ENCODE measurements at regions not wholly inside any gene's neighbourhood (a gene's known extent, or its start where the extent isn't known, plus 50 kb on each side); places are given as distances from the start of the nearest gene placed in this dataset.
"Not testable (repeated sequence)": the region's sequence is repeated elsewhere in the genome, so short reads cannot be mapped to it uniquely, and the experiment has no call there.

DNA sequence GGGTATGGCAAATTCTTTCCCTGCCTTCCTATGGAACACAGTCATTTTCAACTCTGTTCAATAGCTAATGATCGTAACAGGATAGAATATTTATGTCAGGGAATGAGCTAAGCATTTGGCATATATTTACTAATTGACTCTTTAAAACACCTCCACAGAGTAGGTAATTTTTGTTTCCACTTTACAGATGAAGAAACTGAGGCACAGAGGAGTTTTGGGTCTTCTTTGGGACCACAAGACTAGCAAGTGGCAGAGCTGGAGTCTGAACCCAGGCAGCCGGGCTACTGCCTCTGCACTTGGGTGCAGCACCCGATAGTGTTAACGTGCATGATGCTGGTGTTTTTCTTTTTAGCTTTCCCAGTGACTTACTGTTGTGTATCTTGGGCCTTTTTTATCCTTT, 384.0 kb downstream of the SFMBT2 start:
- DNase-seq, result no peak

DNA sequence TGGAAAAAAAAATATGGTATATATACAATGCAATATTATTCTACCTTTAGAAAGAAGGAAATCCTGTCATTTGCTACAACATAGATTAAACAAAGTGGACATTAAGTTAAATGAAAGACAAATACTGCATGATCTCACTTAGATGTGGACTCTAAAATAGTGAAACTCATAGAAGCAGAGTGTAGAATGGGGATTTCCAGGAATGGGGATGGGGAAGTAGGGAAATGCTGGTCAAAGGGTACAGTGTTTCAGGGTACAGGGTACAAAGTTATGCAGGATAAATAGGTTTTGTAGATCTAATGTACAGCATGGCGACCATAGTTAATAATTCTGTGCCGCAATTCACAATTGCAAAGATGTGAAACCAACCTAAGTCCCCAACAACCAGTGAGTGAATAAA, 385.5 kb downstream of the SFMBT2 start:
- no peak for DNase-seq

DNA sequence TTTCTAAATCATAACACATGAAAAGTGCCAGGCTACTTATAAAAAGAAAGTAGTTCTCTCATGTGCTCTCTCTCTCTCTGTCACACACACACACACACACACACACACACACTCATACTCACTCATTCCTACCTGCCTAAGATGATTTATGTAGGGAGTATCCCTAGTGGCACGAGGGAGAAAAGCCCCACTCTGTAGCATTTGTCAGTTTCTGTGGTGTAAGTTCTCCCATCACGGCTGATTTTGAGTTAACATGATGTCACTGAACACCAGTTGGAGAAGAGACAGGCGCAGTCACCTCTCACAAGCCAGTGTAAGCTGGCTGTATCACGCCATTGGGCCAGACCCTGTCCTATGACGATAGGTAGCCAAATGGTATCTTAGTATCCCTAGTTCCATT, 395.4 kb downstream of the SFMBT2 start:
- DNase-seq, result no peak

DNA sequence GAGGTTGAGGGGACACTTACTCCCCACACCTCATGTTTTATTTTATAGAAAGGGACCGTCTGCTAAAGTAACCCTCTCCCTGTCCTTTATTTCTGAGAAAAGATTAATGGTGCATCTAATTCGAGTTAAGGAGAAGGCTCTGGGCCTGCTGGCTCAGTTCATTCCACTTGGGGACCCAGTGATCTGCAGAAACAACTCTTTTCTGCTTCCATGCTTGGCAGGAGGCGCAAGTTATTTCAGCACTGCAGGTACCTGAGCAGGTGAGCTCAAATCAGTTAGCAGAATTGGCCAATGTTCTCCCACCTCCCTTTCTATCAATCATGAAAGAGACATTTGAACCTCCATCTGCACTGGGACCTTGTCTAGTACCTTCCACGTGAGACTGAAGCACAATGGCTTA, 396.1 kb downstream of the SFMBT2 start:
- no peak for DNase-seq

DNA sequence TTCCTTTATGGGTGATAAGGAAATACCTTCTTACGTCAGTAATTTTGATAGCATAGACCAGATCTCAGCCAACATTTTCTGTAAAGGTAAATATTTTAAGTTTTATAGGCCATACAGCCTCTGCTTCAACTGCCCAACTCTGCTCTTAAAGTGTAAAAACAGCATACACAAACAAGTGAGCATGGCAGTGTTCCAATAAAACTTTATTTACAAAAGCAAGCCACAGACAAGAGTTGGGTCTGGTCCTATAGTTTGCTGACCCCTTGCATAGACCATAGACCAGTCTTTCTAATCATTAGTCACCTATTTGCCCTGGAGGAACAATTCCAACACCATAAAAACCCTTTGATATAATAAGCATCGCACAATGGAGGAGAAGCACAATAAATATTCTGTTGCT, 398.8 kb downstream of the SFMBT2 start:
- DNase-seq, result no peak

DNA sequence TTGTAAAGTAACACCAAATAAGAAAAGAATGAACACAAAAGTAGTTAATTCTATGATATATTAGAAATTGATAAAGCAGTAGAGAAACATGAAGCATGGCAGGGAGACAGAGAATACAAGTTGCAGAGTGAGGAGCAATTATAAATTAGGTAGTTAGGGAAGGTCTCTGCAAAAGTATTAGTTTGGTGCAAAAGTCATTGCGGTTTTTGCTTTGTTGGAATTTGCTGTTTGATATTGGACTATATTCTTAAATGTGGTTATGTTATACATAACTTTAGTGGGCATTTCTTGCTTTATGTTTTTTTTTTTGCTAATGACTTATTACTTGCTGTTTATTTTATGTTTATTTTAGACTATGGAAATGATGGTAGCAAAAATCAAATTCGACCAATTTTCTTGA, 402.2 kb downstream of the SFMBT2 start:
- DNase-seq, result no peak

DNA sequence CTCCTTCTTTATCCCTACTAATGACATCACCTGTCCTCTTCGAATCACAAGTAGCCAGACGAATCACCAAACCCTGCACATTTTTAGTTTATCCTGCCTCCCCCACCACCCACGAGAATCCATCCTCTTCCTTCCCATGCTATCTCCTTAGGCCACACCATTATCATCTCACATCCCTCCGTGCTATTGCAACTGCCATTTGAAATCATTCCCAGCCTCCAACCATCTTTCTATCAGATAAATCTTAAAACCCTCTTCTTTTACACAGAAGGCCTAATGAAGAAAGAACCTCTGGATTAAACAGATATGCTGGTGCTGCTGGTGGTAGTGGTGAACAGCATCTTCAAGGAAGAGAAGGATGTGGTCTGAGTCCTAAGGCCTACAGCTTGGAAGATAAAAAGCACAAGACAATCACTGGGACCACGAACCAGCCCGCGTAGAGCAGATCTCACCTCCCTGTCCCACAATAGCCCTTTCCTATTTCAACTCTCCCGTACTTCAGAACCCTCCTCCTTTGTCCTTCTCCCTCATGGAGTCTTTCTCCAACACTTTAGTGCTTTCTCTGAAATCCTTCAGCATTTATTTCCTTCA, 403.1 kb downstream of the SFMBT2 start:
- DNase-seq, result no peak

DNA sequence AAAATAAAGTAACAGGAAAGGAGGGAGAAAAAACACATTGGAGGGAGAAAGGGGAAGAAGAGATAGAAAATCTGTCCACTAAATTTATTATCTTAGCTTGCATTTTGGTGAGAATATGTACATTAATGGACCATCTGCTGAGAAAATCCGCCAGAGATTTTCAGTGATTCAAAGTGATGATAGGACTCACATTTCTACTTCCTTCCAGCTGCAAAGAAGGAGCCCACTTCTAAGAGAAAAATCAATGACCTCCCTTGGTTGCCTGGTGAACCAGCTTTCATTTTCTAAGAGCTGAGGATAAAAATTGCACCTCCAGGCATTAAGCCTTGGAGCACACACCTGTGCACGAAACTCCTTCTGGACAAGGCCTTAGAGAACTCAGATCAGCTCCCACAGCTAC, 404.3 kb downstream of the SFMBT2 start:
- DNase-seq, result no peak

DNA sequence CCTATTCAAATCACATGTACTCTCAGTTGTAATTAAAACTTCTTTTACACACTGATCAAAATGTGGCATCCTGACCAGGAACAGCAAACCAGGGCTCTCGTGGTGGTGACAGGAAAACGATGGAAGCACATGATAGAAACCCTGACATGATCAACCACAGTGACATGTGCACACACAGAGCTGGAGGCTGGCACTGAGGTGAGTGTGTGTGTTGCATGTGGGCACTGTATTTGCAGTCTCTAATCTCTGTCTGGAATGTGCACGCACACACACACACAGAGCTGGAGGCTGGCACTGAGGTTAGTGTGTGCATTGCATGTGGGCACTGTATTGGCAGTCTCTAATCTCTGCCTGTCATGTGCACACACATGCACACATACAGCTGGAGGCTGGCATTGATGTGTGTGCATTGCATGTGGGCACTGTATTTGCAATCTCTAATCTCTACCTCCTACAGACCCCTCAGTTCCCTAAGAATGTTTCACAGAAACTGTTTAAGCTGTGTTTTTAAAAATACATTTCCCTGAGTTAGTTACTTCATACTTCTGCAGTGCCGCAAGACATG, 406.9 kb downstream of the SFMBT2 start:
- DNase-seq, result no peak

DNA sequence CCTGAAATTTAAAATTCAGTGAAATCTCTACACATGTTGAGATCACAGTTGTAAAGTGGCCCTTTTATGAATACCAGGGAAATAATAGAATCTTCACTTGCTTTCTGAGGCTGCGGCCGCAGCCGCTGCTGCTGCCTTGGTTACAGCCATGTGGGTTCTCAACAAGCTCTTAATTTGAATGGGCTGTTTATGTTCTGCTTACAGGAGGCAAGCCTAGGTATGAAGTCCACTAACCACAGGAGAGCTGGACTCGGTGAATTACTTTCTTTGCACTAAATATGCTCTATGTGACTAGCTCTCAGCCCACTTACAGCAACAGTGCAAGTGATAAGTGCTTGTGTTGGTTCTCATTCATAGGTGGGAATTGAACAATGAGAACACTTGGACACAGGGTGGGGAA, 410.8 kb downstream of the SFMBT2 start:
- no peak for DNase-seq

DNA sequence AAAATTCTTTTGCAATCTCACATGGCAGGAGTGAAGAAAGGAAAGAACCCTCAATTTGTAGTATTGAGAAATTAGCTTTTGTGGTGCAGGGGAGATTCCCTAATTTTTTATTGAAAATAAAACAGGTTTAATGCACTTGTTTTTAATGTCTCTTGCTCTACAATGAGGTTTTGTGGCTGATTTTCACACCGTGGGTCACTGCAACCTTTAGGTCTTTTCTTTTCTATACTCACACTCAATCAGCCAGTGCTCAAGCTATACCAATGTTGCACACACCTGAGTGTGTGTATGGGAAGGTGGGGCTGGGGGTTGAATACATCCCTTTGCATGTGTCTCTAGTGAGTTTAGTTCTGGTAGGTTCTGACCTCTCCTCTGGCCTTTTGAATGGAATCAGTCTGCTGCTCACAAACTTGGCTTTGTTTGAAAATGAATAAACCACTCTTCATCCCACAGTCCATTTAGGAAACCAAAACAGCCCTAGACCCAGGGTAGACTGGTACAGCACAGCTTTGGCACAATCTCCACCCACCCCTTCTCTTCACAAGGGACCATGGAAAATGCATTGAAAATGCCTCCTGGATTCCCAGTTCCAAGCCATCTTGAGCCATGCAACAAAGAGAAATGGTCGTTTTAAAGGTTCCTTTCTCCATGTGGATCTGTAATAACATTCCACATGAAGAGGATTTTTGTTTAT, 411.5 kb downstream of the SFMBT2 start:
- no peak for DNase-seq

DNA sequence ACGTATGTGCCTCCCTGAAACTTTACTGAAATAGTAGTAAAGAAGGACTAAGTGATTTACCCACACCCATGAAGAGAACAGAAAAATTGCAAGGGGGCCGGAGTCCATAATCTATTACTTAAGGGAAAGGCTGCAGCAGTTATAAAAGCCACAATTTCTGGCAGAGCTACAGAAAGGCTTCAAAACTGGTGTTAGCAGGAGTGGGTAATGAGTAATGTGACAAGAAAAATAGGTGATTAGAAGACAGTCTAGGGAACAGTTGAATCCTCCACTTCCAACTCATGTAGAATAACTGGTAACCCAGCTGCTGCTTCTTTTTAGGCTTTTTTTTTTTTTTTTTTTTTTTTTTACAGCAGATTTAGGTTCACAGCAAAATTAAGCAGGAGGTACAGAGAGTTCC, 413.3 kb downstream of the SFMBT2 start:
- no peak for DNase-seq

DNA sequence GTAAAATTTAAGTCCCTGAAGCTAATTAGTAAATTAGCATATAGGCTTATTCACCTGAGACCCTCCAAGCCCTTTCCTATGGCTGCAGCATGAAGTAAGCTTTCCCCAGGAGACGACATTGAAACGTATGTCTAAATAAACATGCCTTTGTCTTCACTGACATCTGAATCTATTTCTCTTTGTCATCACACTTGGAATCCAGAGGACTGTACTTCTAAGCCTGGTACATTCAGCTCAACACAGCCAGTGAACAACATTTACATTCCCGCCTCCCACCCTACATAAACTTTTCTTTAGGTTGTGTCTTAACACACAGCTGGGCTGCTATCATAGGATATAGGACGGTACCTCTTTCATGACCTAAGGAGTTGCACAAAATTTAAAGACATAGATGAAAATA, 414.4 kb downstream of the SFMBT2 start:
- DNase-seq, result no peak

DNA sequence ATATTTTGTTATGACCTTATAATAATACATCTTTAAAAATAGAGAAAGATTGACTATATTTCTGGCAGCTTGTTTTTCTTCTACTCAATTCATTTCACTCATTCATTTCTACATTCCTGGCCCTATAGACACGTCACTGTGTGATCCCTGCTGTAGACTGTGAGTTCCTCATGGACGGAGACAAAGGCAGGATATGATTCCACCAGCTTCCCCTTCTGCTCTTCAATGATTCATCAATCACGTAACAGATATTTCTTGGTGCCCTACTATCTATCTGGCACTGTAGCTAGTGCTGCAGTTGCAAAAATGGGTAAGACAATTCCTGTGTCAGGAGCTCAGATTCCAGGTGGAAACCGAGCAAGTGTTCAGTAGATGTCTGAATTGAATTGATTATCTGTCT, 415.0 kb downstream of the SFMBT2 start:
- no peak for DNase-seq

DNA sequence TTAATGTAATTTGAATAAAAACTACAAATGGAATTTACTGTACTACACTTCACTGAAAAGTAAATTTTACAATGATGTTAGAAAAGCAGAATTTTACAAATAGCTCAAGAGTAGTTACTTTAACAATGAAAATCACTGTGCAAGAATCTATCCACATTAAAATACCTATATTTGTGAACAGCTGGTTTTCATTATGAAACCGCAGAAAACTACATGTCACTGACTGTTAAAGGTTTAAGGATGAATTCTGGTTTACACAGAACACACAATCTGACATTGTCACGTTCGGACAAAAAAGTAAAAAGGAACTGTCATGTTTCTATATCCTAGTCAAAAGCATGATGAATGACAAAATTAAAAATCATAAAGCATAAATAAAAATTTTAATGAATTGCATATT, 415.3 kb upstream of the PRKCQ start:
- DNase-seq, result no peak

DNA sequence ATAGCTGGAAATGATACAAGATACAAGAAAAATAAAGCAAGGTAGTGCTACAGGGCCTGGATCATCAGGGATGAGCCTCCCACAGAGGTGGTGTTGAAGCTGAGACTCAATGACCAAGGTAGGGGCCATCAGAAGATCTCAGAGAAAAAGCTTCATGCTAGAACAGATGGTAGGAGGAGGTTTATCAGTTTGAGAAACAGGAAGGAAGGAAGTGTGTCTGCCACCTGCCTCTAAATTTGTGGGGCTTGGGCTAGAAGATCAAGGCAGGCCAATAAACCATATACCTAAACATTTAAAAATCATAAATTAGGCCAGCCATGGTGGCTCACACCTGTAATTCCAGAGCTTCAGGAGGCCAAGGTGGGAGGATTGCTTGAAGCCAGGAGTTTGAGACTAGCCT, 410.8 kb upstream of the PRKCQ start:
- DNase-seq, result no peak

DNA sequence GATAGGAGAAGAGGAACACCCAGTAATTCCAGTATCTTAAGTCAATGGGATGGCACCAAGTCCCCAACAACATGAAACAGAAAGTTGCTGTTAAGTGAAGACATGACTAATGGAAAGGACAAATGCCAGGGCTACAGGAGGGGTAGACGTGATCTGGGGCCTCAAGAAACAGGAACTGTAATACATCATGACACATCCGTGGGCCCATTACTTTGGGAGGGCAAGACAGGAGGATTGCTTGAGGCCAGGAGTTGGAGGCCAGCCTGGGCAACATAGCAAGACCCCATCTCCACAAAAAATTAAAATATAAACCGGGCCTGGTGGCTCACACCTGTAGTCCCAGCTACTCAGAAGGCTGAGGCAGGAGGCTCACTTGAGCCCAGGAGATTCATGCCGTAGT, 408.6 kb upstream of the PRKCQ start:
- no peak for DNase-seq

DNA sequence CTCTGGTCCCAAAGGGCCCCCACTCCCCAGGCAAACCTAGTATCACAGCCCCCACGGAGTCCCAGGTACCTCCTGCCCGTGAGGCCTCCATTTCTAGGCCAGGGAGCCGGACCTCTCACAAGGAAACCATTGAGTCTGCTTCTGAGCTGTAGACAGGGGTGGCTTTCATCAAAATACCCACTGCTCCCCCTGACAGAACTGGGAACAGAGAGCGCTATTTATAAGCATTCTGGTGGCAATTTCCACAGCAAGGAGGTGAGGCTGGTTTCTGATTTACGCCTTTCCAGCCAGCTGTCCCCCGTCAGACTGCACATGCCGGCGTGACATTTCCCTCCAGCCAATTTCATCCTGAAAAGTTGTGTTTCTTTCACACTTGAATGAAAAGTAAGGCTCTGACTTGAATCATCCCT, 407.5 kb upstream of the PRKCQ start:
- peak; percentile 63 for DNase-seq

DNA sequence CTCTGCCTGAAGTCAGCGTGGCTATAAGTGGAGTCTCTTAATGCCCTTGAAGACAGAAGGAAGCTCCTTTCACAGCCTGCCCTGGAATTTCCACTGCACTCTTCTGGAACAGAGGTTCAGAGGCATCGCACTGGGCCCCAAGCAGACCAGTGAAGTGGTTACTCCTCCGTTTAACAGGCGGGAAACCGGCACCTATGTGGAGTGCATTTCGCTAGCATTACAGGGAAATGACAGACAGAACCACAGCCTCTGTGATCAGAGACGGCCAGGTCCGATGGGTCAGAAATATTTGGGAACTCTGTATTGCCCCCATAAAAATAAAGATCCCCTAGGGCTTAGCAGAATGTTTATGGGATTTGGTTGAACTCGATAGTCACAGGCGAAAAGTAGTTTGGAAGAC, 406.9 kb upstream of the PRKCQ start:
- DNase-seq, result no peak

DNA sequence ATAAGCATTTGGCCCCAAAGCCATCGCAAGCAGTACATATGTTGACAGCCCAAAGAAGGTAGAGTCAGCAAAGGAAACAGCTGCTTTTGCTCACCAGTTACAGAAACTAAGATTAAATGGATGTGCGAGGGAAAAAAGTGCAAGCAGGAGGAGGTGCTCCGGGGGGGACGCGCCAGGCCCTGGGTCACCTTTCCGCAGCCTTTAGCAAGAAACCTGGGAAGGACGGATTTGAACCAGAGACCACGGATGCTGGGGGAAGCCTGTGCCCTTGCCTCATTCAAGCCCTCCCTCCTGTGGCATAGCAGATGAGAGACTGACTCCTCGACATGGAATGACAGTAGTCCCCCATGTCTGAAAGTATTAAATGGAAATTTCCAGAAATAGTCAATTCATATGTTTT, 405.6 kb upstream of the PRKCQ start:
- no peak for DNase-seq

DNA sequence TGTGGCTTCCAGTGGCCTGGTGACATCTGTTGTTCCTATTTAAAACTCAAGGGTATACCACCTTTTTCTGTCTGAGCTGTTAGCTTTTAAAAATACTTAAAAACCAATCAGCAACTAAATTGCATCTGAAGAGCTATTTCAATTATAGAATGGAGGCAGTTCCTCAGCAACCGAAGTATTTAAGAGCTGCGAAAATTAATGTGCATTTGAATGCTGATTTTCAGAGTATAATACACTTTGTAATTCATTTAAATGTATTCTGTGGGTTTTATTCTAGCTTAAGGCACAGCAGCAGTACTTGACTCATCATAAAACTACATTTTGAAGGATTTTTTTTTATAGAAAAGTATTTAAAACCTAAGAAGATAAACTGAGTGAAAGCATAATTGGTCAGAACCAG, 404.9 kb upstream of the PRKCQ start:
- no peak for DNase-seq

DNA sequence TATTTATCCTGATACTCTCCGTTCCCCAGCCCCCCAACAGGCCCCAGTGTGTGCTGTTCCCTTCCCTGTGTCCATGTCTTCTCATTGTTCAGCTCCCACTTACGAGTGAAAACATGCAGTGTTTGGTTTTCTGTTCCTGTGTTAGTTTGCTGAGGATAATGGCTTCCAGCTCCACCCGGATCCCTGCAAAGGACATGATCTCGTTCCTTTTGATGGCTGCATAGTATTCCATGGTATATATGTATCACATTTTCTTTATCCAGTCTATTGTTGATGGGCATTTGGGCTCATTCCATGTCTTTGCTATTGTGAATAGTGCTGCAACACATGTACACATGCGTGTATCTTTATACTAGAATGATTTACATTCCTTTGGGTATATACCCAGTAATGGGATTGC, 403.9 kb upstream of the PRKCQ start:
- not testable (repeated sequence) for DNase-seq

DNA sequence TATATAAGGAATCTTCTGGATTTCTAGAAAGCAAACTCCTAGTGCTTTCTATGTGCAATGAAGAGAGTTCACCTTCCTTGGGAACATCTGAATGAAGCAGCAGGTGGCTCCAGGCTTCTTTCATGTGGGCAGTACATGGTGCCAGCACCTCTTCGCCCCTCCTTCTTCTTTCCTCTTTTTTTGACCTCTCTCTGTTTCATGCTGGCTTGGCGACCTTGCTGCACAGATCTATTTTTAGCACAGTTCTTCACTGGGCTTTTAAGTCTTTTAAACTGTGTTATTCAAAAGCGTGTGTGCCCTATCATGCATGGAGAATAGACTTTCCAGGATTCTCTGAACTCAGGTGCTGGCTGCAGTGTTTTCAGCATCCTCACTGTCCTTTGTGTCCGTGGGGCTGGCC, 400.3 kb upstream of the PRKCQ start:
- no peak for DNase-seq

DNA sequence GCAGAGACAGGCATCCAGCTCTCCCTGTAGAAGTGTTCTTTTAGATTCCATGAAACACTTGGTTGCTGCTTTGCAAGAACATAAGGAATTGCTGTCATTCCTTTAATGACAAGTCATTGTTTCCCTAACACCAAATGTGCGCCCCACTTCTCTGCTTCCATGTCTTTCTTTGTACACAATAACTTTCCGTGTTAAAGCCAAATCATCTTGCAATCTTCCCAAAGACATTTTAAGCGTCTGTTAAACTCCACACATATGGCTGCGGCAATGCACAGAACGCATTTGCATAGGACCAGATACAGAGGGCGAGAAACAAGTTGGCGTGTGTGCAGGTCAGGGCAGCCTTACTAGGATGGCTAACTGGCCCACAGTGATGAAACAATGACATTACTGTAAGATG, 399.3 kb upstream of the PRKCQ start:
- DNase-seq, result no peak

DNA sequence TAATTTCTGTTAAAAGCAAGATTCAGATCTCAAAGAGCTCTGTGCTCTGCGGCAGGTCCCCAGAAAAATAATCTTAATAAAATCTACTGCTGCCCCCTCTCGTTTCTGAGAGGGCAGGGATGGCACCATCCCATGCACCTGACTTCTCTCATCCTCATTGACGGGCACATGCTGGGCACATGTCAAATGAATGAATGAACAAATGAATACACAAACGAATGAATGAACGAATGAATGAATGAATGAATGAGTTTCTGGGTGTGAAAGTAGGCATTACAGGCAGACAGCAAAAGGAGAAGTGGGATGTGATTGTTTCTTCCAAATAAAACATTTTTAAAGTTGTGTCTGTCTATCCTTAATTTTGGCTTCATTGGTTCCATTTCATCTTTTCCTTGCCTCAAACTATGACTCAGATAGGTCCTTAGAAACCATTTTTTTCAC, 398.1 kb upstream of the PRKCQ start:
- no peak for DNase-seq

Measured in left hindlimb (tissue), 1 donor.